ENCODE measurements at regions not wholly inside any gene's neighbourhood (a gene's known extent, or its start where the extent isn't known, plus 50 kb on each side); places are given as distances from the start of the nearest gene placed in this dataset.

DNA sequence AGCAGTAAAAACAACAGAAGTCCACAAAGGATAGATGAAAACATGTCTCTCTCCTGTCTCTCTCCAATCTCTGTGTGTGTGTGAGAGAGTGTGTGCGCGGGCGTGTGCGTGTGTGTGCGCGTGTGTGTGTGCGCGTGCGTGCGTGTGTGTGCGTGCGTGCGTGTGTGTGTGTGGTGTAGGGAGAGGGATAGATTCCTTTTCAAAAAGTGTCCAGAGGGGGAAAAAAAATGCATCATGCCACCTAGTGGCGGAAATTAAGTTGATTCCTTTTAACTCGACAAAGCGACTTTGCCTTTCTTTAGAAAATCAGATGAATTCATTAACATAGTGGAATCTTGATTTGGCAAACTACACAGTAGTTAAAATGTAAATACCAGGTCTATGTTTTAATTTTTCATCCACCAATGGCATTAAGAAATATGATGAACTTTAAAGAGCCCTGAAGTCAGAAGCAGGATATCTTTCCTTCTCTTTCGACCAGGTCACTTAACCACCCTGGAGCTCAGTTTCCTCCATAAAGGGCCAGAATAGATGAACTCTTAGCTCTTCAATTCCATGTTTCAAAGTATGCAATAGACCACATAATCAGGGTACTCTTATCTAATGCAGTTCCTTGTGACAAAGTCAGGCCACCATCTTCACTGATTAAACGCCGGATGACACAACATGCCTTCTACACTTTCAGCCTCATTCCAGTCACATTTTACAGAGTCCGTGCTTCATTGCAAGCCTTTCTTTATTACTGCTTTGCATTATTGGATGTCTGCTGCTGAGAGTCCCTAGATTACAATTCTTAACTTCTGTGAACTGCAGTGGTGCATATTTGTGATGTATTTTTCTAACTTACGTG is 162.8 kb downstream of the FBXO8 start:
- DNase-seq: peak; percentile 81
- no peak overlapping the region for H3K27ac ChIP-seq
- no peaks in the 10 kb centered on the region for H3K9me3 ChIP-seq (ENCODE audit: severe bottlenecking)
- no peaks in the 10 kb centered on the region for H3K27me3 ChIP-seq (ENCODE audit: insufficient read depth, low read depth, severe bottlenecking)
- H3K36me3 ChIP-seq: no peaks in the 10 kb centered on the region
- TF ChIP-seq, protein P1, sequence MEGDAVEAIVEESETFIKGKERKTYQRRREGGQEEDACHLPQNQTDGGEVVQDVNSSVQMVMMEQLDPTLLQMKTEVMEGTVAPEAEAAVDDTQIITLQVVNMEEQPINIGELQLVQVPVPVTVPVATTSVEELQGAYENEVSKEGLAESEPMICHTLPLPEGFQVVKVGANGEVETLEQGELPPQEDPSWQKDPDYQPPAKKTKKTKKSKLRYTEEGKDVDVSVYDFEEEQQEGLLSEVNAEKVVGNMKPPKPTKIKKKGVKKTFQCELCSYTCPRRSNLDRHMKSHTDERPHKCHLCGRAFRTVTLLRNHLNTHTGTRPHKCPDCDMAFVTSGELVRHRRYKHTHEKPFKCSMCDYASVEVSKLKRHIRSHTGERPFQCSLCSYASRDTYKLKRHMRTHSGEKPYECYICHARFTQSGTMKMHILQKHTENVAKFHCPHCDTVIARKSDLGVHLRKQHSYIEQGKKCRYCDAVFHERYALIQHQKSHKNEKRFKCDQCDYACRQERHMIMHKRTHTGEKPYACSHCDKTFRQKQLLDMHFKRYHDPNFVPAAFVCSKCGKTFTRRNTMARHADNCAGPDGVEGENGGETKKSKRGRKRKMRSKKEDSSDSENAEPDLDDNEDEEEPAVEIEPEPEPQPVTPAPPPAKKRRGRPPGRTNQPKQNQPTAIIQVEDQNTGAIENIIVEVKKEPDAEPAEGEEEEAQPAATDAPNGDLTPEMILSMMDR (IDR thresholded peaks at IDR 0.05; ENCODE audit: low read depth, low read length): peak; percentile 62
- peak overlapping the region; percentile 59 for H3K4me3 ChIP-seq (ENCODE audit: low read depth, low read length)

DNA sequence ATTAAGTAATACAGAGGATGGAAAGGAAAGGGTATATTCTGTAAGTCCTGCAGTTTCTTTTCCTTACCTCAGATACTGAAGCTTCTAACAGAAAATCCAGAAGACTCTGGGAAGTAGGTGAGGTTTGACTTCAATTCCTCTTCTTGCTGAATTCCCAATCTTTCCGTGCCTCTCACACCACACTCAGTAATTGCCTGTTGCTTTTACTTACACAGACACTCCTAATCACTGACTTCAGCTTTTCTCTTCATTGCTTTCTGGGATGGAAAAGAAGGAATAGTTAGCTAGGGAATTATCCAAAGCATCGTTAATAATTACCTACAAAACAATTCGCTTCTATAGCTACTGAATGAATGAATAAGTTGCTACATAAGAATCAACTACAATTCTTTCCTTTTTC is 163.6 kb downstream of the FBXO8 start:
- Histone ChIP-seq H3K4me3 (ENCODE audit: low read depth, low read length) (peak overlapping the region; percentile 59), H3K9me3 (ENCODE audit: severe bottlenecking) (no peaks in the 10 kb centered on the region), H3K36me3 (no peaks in the 10 kb centered on the region), H3K27ac (no peak overlapping the region), H3K27me3 (ENCODE audit: insufficient read depth, low read depth, severe bottlenecking) (no peaks in the 10 kb centered on the region)
- no peak for DNase-seq
- TF ChIP-seq, protein P1 (IDR thresholded peaks at IDR 0.05; ENCODE audit: low read depth, low read length): no peak

DNA sequence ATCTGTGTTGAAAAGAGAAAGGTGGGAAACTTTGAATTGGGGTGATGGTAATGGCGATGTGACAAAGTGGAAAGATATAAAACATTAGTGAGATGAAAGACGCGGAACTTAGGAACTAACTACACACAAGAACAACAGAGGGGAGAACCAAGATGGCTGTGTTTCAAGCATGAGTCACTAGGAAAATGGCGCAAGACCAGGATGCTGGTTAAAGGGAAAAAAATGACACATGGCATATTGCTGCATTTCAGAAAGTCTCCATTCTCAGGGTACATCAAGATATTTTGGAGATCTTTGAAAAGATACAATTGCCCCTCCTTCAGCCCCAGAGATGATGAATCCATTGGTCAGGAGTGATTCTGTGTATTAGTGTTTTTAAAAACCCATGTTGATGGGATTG is 164.4 kb downstream of the FBXO8 start:
- no peak overlapping the region for H3K4me3 ChIP-seq (ENCODE audit: low read depth, low read length)

DNA sequence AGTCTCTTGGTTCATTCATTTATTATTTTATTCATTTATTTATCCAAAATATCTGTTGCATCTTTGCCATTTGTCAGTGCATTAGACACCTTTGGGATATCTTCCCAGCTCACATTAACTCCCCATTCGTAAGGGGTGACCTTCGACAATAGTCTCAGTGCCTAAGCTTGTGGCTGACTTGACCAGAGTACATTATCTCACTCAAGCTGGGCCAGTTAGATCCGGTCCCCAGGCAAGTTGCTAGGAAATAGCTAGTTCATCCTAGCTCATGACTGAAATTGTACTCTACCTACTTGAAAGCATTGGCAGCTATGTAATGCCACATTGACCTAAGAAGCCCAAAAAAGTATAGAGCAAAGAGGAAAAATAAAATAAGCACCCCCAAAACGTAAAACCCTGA is 165.3 kb downstream of the FBXO8 start:
- Histone ChIP-seq H3K9me3 (ENCODE audit: severe bottlenecking) (no peaks in the 10 kb centered on the region), H3K27me3 (ENCODE audit: insufficient read depth, low read depth, severe bottlenecking) (no peaks in the 10 kb centered on the region), H3K36me3 (no peaks in the 10 kb centered on the region), H3K27ac (no peak overlapping the region), H3K4me3 (ENCODE audit: low read depth, low read length) (no peak overlapping the region)
- TF ChIP-seq, protein P1 (IDR thresholded peaks at IDR 0.05; ENCODE audit: low read depth, low read length): no peak
- DNase-seq: no peak

More for the DNA sequence above, 164.4 kb downstream of the FBXO8 start:
- DNase-seq: no peak
- TF ChIP-seq, protein P1 (IDR thresholded peaks at IDR 0.05; ENCODE audit: low read depth, low read length): no peak
- H3K9me3 ChIP-seq (ENCODE audit: severe bottlenecking): no peaks in the 10 kb centered on the region
- no peaks in the 10 kb centered on the region for H3K36me3 ChIP-seq
- no peak overlapping the region for H3K27ac ChIP-seq
- H3K27me3 ChIP-seq (ENCODE audit: insufficient read depth, low read depth, severe bottlenecking): no peaks in the 10 kb centered on the region

DNA sequence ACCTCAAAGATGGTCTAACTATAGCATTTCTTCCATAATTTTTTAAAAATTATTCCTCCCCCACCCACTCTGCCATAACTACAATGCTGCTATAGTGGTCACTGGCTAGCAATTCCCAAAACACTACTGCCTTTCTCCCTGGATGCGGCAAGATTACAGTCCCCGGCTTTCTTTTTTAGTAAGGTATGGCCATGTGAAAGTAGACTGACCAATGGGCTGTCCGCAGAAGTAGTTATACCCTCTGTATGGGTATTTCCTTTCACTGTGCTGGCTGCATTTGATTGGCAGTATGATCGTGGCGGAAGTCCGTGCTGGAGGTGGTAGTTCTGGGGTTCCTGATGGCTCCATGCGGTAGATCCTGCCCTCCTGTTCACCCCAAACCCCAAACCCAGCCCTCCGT is 166.0 kb downstream of the FBXO8 start:
- TF ChIP-seq, protein P1 (IDR thresholded peaks at IDR 0.05; ENCODE audit: low read depth, low read length): no peak
- DNase-seq: no peak
- Histone ChIP-seq H3K36me3 (no peaks in the 10 kb centered on the region), H3K9me3 (ENCODE audit: severe bottlenecking) (no peaks in the 10 kb centered on the region), H3K27me3 (ENCODE audit: insufficient read depth, low read depth, severe bottlenecking) (no peaks in the 10 kb centered on the region), H3K27ac (no peak overlapping the region), H3K4me3 (ENCODE audit: low read depth, low read length) (no peak overlapping the region)

DNA sequence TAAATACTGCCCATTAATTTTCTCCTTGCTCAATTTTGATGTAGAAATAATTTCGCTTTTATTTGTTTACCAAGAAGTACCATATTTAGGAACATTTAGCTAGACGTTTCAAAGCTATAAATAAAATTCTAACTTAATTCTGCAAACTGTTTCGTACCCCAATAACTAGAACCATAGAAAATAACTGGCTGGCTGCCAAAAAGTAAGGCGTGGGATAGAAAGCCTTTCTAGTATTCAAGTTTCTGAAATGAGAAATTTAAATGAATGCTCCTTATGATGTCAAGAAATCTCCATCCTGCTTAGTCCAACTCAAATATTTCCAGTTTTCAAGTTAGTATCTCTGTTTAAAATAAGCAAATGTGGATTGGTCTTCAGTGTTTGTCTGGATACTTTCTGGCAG is 167.4 kb downstream of the FBXO8 start:
- Histone ChIP-seq H3K27ac (no peak overlapping the region), H3K9me3 (ENCODE audit: severe bottlenecking) (no peaks in the 10 kb centered on the region), H3K4me3 (ENCODE audit: low read depth, low read length) (no peak overlapping the region), H3K27me3 (ENCODE audit: insufficient read depth, low read depth, severe bottlenecking) (no peaks in the 10 kb centered on the region), H3K36me3 (no peaks in the 10 kb centered on the region)
- TF ChIP-seq, protein P1 (IDR thresholded peaks at IDR 0.05; ENCODE audit: low read depth, low read length): no peak
- no peak for DNase-seq
